Inflammatory macrophage (primary cell): ENCODE measurements at regions not wholly inside any gene's neighbourhood (a gene's known extent, or its start where the extent isn't known, plus 50 kb on each side); places are given as distances from the start of the nearest gene placed in this dataset.

Source experiments
- DNase-seq, 2 donors: peaks; one replicate each; pipeline ENCODE4 v3.0.0-alpha.2; 2020 to 2022

DNA sequence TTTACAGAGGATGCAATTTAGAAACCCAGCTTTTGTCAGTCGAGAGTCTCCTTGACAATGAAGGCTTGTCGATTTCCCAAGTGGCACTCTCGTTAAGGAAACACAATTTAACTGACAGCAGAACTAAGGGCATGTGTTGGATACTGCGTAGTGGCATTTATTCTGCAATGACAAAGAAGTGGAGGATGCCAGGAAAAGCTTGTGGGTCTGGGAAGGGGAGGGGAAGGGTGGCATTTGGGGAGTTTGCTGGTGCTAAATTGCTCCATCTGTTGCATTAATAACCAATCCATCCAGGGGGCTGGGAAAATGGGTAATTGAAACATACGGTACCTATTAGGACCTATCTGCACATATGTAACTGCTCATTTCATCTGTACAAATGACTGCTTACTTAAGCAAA, 190.6 kb downstream of the NSG2 start:
- no peak for DNase-seq

DNA sequence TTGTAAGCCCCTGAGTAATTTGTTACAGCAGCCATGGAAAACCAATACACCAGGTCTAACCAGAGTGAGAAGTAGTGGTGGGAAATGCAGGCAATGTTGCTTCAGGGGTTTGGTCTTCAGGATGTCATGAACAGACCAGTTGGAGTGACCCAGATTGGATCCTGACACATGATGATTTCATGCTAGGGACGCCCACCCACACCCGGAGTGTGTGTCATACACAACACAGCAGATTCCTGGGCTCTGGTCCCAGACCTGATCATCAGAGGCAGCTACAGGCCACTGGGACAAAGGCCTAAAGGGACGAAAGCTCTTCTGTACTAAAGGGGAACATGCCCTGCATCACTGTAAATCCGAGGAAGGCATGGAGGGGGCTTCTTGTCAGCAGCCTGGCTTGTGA, 194.2 kb downstream of the NSG2 start:
- DNase-seq: no peak

DNA sequence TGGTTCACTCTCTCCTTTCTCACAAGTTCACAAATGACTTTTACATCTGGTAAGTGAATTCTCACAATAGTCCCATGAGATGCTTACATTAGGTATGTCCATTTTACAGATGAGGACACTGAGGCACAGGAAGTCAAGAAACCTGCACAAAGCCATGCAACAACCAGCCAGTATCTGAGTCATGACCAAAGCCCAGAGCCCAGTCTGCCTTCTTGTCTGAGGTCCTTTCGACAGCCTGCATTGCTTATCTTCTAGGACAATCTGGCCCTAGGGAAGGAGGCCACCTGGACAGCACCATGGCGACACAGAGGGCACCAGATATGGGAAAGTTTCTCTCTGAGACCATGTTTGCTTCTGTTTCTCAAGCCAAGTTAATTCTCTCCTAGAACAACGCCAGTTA, 197.1 kb downstream of the NSG2 start:
- DNase-seq: no peak

DNA sequence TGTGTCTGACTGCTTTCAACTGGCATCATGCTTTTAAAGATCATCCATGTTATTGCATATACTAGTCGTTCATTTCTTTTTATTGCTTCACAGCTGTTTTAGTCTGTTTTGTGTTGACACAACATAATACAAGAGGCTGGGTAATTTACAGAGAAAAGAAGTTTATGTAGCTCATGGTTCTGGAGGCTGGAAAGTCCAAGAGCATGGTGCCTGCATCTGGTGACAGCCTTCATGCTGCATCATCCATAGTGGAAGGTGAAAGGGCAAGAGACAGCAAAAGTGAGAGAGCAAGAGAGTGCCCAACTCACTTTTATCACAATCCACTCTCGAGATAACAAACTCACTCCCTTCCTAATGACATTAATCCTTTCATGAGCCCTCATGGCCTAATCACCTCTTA, 198.4 kb downstream of the NSG2 start:
- DNase-seq: no peak

DNA sequence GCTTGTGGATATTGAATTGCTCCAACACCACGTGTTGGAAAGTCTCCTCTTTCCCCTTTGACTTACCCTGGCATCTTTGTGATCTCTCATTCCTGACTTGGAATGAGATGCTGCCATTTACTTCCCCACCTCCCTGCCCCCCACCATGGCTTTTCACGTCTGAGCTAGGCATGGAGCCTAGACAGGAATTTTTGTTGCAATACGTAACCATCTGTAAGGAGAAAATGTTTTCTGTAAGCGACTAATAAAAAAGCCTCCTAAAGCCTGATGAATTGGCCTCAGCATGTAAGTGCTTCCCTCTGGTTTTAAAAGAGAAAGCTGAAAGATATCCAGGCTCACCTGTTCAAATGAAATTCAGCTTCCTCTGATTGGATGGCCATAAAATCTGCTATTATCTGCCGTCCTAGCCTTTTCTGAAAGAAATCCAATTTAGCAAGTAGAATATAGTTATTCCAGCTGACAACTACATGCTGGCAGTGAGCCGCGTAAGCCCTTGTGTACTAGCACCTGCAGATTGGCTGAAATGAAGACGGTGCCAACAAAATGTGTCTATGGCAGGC, 200.1 kb downstream of the NSG2 start:
- DNase-seq: no peak

DNA sequence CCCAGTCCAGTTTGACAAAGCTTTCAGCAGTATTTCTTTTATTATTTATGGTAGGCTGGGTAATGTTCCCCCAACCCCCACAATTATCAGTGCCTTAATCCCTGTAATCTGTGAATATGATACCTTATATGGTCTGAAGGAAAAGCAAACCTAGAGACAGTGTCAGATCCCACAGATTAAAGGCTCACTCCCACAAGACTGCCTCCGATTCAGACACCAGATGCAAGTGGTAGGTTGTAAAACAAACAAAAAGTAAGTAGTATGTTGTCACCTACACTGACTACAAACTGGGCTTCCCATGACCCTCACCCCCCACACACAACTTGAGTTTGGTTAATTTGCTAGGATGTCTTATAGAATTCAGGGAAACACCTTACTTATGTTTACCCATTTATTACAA, 201.2 kb downstream of the NSG2 start:
- DNase-seq: no peak

DNA sequence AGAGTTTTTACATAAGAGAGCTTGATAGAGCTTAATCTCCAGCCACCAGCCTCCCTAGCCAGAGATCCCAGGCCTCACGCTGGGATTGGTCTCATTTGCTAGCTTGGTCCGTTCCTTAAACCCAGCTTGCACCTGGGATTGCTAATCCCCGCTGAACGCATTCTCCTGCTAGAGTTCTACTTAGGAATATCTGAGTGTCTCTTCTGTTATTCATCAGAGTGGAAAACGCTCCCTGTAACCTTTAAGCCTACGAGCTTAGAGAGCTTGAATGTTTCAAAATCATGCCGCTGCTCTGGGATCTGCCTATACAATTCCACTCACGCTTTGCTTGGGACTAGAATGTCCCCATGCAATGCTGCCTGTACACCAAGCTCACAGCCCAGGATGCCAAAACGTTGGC, 201.8 kb downstream of the NSG2 start:
- DNase-seq: no peak

DNA sequence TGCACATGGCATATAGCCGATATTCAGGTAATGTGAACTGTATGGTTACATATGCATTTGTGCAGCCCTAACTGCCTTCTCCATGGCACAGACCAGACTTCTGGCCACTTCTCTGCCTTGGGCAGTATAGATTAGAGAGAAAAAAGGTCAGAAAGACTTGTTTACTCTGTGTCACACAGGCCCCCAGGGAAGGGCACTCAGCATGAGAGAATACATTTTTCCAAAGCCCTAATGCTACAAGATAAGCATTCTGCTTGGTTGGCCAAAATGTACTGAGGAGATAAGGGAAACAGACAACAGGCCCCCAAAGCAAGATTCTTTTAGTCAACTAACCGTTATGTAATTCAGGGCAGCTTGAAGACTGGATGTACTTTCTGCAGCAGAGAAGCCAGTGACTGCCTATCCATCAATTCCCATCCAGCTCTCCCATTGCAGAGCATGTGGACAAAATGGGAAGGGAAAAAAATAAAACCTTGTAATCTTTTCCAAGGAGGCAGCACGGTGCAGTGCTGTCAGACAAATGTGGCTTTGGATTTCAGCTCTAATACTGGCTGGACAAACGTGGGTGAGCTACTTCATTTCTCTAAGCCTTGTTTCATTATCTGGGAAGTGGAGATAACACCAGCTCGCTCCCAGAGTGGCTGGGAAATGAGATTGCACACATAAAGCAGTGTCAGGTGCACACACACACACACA, 205.9 kb downstream of the NSG2 start:
- DNase-seq: no peak

DNA sequence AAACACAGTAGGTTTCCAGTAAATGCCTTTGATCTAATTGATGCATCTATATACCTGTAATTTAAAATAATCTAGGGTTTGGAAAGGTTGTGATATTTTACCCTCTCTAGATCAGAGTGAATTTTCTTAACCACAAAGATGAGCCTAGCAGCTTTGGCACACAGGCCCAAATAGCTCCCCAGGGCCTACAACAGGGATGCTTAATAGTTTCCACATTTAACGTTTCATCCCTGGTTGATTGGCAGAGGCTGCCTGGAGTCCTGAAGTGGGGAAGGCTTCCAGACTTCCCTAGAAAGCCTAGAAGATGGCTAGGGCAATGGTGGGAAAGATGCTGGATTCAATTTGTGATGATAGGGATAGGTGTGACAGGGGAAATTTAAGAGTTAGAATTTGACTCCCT, 206.6 kb downstream of the NSG2 start:
- no peak for DNase-seq

DNA sequence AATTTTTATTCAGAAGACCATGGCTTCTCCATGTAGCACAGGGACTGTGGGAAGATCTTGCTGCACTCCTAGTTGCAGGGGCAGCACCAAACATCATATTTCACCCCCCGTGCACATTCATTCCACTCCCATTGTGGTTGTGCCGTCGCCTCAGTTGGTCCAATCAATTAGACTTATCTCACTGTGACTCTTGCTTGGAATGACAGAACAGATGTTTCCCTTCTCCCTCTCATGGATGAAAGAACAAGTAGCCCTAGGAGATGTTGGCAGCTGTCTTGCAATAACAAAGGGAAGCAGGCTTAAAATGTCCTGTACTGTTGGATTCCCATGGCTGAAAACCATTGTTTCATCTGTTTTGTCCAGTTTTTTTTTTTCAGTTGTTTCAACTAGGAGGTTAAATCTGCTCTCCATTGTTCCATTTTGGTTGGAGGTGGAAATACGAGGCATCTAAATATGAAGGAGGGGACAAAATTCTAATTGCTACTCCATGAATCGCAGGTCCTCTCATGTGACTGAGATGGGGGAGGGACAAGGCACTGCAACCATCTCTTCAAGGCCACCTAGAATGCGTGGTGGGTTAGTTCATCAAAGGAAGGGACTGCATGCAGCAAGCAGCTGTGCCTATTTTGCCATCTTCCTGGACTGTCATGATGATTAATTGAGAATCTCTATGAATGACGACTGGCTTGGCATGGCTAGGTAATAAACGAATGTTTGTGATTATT, 214.4 kb downstream of the NSG2 start:
- DNase-seq: no peak

DNA sequence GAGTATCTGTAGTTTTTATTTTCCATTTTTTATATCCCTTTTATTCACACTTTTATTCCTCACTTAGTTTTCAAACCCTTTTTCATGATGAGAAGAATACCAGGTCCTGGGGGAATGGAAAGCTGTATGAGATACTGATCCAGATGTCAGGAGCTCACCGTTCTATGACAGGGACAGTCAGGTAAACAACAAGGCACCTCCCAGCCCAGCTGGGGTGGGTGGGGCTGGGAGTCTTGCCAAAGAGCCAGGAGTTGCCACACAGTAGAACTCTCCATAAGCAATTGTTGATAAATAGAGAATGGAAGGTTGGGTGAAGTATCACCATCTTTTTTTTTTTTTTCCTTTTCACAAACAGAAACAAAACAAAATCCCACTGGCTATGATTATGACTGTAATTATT, 225.8 kb downstream of the NSG2 start:
- DNase-seq: no peak

DNA sequence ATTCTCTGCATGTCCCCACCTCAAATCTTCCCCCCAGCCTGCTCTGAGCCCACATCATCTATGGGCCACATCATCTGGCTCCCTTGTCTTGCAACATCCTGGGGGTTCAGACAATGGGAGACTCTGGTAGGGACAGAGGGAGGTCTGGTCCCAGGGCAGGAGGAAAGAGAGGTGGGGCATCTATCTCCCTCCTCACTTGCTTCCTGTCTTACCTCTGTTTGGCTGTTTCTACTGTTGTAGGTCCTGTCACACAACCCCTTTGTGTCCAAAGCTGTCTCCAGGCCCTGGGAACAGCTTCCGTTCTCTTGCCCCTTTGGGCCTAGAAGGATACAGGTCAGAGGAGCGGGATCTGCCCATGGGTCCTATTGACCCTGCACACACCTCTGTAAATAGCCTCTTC, 227.2 kb downstream of the NSG2 start:
- DNase-seq: no peak

DNA sequence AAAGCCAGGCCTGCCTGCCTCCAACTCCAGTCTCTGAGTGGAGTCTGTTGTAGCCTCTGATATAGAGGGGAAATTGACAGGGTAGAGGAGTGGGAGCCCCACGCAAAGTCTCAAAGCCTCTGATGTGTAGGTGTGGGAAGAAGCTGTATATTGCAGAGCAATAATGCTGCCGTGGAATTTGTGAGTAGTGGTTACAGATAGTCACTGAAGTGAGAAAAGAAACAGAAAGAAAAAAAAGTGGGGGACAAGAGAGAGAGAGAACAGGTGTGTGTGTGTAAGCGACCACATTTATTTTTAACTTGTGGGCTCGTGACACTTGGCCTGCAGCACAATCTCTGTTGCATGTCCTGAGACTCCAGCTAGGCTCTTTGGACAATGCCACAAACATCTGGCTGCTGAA, 227.8 kb downstream of the NSG2 start:
- no peak for DNase-seq

DNA sequence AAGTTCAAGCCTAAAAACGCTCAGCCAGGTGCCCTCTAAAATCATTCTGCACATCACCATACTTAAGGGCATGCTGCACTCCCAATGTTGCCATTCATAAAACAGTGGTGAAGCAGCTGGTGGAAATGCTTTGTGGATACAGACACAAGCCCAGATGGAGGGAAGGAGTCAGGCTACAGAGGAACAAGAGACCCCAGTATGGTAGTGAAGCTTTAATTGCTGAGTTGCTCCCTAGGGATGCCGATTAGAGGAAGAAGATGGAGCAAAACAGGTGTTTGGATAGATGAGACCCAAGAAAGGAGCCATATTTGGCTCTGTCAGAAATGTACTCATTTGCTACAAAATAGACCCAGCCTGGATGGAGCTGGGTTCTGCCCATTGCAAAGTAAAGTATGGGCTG, 230.5 kb downstream of the NSG2 start:
- no peak for DNase-seq

DNA sequence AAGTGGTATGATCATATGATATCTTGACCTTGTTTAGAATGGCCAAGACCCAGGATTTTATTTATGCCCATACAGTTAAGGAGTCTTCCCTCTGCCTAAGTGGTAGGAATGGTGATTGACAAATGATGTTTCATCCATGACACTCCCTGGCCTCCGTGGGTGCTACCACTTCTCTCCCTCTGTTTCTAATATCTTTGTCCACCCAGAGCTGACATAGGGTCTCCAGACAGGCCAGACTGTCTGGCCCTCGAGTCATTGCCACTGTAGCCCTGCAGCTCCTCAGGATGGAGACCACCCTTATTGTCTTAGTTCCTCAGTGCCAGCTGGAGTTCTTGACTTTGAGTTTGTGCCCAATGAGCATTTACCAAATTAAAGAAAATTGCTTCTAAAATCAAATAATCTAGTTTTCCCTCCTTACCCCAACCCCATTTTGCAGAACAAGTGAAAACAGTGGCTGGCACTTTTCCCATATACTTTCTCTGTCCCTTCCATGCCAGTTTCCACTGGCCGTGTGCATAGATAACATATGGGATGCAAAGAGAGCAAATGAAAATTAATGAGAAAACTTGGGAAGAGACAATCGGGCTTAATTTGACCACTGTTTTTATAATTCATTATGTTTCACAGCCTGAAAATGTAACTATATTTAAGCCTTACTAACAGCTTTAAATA, 235.7 kb downstream of the NSG2 start:
- no peak for DNase-seq

DNA sequence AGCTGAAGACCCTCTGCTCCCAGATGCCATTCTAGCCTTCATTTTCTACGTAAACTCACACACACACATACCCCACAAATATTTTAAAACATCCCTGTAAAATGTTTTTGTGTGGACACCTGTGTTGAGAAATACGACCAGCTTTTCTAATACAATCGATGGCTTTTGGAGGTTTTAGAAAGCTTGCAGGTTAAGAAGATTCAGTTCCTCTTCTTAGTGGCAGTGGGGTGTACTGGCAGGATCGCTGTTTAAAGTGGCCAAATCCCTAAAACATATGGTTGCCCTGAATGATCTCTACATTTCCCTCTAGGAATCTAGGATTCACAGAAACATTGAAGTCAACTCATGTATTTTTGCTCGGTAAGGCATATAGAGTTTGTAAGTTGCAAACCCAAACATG, 236.3 kb downstream of the NSG2 start:
- no peak for DNase-seq

DNA sequence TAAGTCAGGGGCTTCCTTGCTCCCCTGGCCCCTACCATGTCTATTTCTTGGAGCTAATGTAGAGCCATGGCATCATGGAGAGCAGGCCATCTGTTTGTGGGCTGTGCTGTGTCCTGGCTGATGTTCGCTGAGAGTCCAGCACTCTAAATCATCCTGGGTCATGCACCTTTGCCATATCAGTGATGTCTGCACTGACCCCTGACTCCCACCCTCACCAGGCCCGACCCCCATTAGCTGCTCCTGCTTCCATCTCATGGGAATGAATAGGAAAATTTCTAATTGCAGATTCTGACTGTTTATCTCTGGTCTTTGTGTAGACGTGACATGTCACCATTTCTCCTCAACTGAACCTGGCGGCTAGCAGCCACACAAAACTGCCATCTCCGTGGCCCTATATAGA, 236.9 kb downstream of the NSG2 start:
- DNase-seq: no peak

DNA sequence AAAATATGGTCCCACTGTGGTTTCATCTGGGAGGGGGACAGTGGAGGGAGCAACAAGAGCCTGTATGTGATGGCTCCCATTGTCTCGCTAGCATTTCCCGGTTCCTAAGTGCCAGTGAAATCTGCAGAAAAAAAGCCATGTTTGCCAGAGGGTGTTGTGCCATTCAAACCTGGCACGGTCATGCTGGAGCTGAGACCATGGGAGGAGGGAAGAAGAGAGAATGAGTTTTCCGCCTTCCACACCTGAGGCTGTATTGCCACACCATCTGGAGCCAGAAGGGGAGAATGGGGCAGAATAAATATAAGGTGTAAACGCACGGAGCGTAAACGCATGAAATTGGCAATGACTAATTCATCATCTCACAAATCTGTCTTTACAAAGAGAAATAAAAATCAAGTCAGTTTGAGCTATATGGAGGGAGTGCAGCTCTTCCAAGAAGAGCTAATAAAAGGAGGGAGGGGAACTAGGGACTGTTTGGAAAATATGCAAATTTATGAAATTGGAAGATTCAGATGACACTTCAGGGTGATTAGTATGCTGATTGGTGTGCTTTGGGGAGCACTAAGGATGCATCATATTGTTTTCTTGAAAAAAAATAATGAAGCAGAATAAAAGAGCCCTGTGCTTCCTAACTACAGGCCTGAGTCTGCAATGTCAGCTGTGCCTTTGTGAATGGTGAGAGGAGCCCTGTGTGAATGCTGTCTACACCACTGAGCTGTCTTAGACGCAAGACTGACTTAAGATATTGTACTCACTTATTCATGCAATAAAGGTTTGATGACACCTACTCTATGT, 237.9 kb downstream of the NSG2 start:
- DNase-seq: no peak

DNA sequence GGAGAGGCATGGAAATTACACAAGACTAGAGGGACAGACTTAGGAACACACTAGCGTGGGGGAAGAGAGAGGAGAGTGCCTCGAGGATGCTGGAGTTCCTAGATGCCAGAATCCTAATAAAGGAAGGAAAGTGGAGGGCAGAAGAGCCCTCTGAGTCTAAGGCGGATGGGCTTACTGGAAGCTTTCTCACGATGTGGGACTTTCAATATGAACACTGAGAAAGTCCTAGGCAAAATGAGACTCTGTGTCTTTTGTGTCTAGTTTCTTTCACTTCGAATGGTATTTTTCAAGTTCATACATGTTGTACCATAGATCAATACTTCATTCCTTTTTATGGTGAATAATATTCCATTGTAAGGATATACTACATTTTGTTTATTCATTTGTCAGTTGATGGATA, 239.4 kb downstream of the NSG2 start:
- DNase-seq: no peak

DNA sequence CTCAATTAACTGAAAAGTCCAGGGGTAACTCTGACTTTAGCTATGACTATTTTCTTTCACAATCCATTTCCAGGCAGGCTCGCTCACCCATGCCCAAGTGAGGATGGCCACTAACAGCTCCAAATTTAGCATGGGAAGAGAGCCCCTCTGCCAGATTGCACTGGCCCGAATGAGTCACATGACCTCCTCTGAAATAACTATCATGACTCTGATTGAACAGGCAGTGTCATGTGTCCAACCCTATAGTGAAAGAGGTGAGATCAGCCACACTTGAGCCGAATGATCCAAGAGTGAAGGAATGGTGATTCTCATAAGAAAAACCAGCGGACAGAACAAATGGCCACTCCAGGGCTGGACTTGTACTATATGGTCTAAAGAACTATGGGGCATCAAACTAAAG, 242.3 kb downstream of the NSG2 start:
- DNase-seq: no peak

DNA sequence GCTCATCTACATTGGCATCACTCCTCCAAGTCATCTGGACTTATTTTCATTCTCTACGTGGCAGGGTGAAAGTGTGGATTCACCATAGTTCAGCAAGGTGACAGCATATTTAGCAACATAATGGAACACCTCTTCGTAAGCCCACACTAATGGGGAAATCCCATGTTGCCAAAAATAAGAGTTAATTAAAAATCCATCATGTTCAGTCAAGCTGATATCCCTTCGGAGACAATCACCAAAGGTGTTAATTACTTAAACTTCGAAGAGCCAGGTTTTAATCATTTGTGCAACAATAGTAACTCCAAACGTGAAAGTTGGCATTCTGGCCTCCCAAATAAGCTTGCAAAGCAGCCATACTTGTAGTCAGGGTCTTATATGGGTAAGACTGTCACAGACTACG, 242.9 kb downstream of the NSG2 start:
- DNase-seq: no peak

DNA sequence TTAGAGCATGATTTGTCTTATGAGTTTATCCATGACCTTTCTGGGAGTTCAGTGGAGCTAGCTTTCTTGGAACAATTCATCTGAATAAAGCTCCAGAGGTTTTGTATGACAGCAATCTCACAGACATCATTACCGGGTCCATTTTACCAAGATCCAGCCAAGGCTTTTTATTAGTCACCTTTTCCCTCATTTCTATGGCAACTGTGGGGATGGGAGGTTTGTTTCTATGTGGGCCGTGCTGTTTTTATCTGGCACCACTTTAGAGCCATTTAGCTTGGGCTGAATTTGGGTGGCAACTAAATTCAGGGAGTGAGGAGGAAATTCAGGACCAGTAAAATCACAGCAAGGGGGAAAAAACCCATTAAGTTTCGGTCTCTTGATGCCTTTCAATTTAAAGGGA, 245.7 kb downstream of the NSG2 start:
- DNase-seq: no peak

DNA sequence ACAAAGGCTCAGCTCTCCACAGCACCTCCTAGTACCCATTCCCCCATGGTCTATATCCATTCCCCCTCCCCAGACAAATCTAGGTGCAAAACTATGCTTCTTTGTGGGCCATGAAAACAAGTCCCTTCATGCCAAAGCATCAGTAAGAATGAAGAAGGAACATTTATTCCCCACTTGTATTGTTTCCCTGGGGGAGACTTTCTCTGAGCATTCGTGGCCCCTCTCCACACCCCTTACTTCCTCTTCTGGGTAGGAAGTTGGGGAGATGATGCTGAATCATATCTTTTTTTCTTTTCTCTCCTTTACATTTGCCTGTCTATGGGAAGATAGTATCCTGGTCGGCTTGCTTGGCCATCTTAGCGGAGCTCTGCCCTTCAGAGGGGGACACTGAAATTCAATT, 246.8 kb downstream of the NSG2 start:
- no peak for DNase-seq
